ENCODE measurements at regions not wholly inside any gene's neighbourhood (a gene's known extent, or its start where the extent isn't known, plus 50 kb on each side); places are given as distances from the start of the nearest gene placed in this dataset.

DNA sequence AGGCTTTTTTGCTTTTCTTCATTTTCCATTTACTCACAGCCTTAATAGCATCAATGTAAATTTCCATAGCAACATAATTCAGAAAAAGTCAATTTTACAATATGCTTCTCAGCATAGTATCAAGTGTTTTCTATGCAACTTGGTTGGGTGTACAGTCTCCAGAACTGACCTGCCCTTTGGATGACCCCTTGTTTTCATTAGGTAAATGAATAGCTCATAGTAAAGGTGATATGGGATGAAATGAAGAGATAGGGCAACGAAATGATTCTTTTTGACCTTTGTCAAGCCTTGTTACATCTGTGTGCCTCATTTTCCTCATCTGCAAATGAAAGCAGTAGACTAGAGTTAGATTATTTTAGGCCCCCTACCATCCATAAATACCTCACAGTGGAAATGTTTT lies 1081.0 kb downstream of the TMTC2 start:
- TF ChIP-seq TAF1 (conservative IDR thresholded peaks at IDR 0.05) = no peak
- no peak for TF ChIP-seq EGR1 (IDR thresholded peaks at IDR 0.05; ENCODE audit: low read depth in 2 of 2)
- TF ChIP-seq CTCF (IDR thresholded peaks at IDR 0.05; ENCODE audit: low read depth, low read length, missing input control) = no peak
- no peak for TF ChIP-seq RAD21 (IDR thresholded peaks at IDR 0.05)
- no peak for TF ChIP-seq REST (IDR thresholded peaks at IDR 0.05)
- TF ChIP-seq FOXA1 (IDR thresholded peaks at IDR 0.05) = no peak
- no peak for TF ChIP-seq YY1 (IDR thresholded peaks at IDR 0.05)
